ENCODE measurements at regions not wholly inside any gene's neighbourhood (a gene's known extent, or its start where the extent isn't known, plus 50 kb on each side); places are given as distances from the start of the nearest gene placed in this dataset.

- TF ChIP-seq CTCF (IDR thresholded peaks at IDR 0.05) (no peak), POLR2A (IDR thresholded peaks at IDR 0.05) (no peak)
Observed at GRCh38 chr14:61174441-61174891, 106.7 kb downstream of the TMEM30B start.
